ENCODE measurements at regions not wholly inside any gene's neighbourhood (a gene's known extent, or its start where the extent isn't known, plus 50 kb on each side); places are given as distances from the start of the nearest gene placed in this dataset.

DNA sequence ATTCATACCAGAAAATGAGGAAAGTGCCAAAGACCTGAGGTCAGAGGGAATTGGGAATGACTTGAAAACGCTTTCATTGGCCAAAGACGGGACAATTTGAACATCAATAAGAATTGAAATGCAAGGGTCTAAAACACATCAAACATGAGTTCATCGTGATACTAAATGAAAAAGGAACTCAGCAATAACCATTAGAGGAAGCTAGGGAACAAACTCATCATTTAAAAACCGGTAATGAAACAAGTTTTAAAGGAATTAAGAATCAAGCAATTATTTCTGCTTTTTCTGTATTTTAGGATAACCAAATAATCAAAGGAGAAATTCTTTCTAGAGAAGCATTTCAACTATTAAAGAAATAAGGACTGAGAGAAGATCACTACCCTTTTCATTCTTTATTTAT lies 303.1 kb downstream of the ARHGAP12 start:
- Histone ChIP-seq H3K4me3 (ENCODE audit: control insufficient read depth in 1 of 2, extremely low read depth in 1 of 2, low read length in 1 of 2) (no peak overlapping the region), H3K27me3 (replicated peaks in 1 of 2; ENCODE audit: control insufficient read depth in 2 of 2, extremely low read depth in 1 of 2, insufficient read depth in 2 of 2, low read length in 1 of 2) (no peaks in the 10 kb centered on the region), H3K9me3 (peaks cover 5% of the 10 kb centered on the region), H3K27ac (ENCODE audit: low read length) (no peak overlapping the region), H3K36me3 (ENCODE audit: control insufficient read depth in 2 of 2, extremely low read depth in 1 of 2, insufficient read depth in 1 of 2, low read length in 1 of 2) (no peaks in the 10 kb centered on the region), H3K4me1 (ENCODE audit: control insufficient read depth in 1 of 2, extremely low read depth in 1 of 2, insufficient read depth in 2 of 2, low read length in 2 of 2) (no peaks in the 10 kb centered on the region)
- WGBS (ENCODE audit: insufficient coverage), result 89% methylated on average over 3 of the region's 4 CpGs
- DNase-seq, result no peak
- Mint-ChIP-seq H3K27ac (no peak overlapping the region), H3K4me3 (no peak overlapping the region), H3K9me3 (peaks cover 8 to 25% (median 11%) of the 10 kb centered on the region in 3 donors), H3K4me1 (no peaks in the 10 kb centered on the region), H3K36me3 (no peaks in the 10 kb centered on the region), H3K27me3 (peaks cover 0 to 4% of the 10 kb centered on the region in 2 donors)
- ATAC-seq (replicated peaks in 1 of 4), result no peak
- ChIA-PET POLR2A (no interaction called here), CTCF (no interaction called here)

DNA sequence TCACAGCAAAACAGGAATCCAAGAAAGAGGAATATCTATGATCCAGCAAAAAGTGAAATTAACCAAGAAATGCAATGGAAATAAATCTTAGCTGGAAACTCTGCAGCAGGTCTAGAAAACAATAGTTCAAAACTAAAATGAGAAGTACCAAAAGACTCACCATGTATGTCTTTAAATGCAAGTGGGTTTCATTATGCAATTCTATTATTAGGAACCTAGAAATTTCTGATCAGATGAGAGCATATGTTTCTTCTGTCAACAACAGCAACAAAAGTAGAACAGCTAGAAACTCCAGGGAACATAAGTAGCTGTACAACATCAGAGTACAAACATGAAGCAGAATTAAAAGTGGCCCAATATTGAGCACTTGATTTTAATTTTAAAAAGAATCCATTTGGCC lies 304.0 kb downstream of the ARHGAP12 start:
- no peak for DNase-seq
- Histone ChIP-seq H3K9me3 (peaks cover 5% of the 10 kb centered on the region), H3K36me3 (ENCODE audit: control insufficient read depth in 2 of 2, extremely low read depth in 1 of 2, insufficient read depth in 1 of 2, low read length in 1 of 2) (no peaks in the 10 kb centered on the region), H3K27me3 (replicated peaks in 1 of 2; ENCODE audit: control insufficient read depth in 2 of 2, extremely low read depth in 1 of 2, insufficient read depth in 2 of 2, low read length in 1 of 2) (peaks cover 0 to 6% of the 10 kb centered on the region in 2 experiments), H3K4me1 (ENCODE audit: control insufficient read depth in 1 of 2, extremely low read depth in 1 of 2, insufficient read depth in 2 of 2, low read length in 2 of 2) (no peaks in the 10 kb centered on the region), H3K27ac (ENCODE audit: low read length) (no peak overlapping the region), H3K4me3 (ENCODE audit: control insufficient read depth in 1 of 2, extremely low read depth in 1 of 2, low read length in 1 of 2) (no peak overlapping the region)
- Mint-ChIP-seq H3K4me1 (no peaks in the 10 kb centered on the region), H3K4me3 (no peak overlapping the region), H3K9me3 (peaks cover 8 to 25% (median 11%) of the 10 kb centered on the region in 3 donors), H3K27ac (no peak overlapping the region), H3K36me3 (no peaks in the 10 kb centered on the region), H3K27me3 (peaks cover 0 to 6% of the 10 kb centered on the region in 2 donors)
- ChIA-PET POLR2A (no interaction called here), CTCF (no interaction called here)
- no peak for ATAC-seq (replicated peaks in 1 of 4)

DNA sequence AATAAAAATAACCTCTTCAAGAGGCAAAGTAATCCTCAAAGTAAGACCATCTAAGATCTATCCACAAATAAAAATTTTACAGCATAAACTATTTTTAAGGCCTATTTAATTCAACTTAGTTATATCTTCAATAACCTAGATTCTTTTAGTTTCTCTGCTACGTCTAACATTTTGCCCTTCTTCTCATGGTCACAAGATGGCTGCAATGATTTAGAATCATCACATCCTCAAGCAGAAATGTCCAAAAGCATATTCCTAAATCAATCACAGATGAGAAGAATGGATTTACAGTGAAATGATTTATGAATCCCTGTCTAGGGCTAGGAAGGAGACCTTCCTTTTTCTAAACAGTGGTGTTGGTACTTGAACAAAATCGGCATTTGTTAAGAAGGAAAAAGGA lies 304.7 kb downstream of the ARHGAP12 start:
- Mint-ChIP-seq H3K4me3 (no peak overlapping the region), H3K36me3 (no peaks in the 10 kb centered on the region), H3K27me3 (peaks cover 0 to 5% of the 10 kb centered on the region in 2 donors), H3K9me3 (peaks cover 8 to 25% (median 11%) of the 10 kb centered on the region in 3 donors), H3K4me1 (no peaks in the 10 kb centered on the region), H3K27ac (no peak overlapping the region)
- no peak for ATAC-seq (replicated peaks in 1 of 4)
- no peak overlapping the region for H3K27ac ChIP-seq (ENCODE audit: low read length)
- ChIA-PET CTCF (no interaction called here), POLR2A (no interaction called here)
- H3K4me1 ChIP-seq (ENCODE audit: control insufficient read depth in 1 of 2, extremely low read depth in 1 of 2, insufficient read depth in 2 of 2, low read length in 2 of 2), result no peaks in the 10 kb centered on the region
- no CpG with 5 or more reads among the region's 2 CpGs for WGBS (ENCODE audit: insufficient coverage)
- peaks cover 5% of the 10 kb centered on the region for H3K9me3 ChIP-seq
- H3K27me3 ChIP-seq (replicated peaks in 1 of 2; ENCODE audit: control insufficient read depth in 2 of 2, extremely low read depth in 1 of 2, insufficient read depth in 2 of 2, low read length in 1 of 2), result peaks cover 0 to 8% of the 10 kb centered on the region in 2 experiments
- H3K36me3 ChIP-seq (ENCODE audit: control insufficient read depth in 2 of 2, extremely low read depth in 1 of 2, insufficient read depth in 1 of 2, low read length in 1 of 2), result no peaks in the 10 kb centered on the region
- DNase-seq, result no peak
- H3K4me3 ChIP-seq (ENCODE audit: control insufficient read depth in 1 of 2, extremely low read depth in 1 of 2, low read length in 1 of 2), result no peak overlapping the region

DNA sequence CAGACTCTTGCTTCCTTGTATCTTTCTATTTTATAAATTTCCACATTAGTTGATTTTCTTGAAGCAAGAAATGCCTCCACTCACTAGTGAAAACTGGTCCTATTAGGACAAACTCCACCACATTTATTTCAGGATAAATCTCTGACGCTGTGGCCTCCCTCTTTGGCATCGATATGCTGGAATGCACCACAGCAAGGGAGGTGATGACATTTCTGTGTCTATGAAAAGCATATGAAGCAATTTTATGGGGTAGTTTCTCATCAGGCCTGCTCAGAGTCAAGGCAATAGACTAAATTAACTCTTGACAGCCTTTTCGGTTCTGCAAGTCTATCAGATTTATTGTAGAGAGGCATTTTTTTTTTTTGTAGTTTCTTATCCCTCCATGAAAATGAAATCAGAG lies 304.4 kb downstream of the ZEB1 start:
- Mint-ChIP-seq H3K27me3 (peaks cover 0 to 4% of the 10 kb centered on the region in 2 donors), H3K36me3 (no peaks in the 10 kb centered on the region), H3K4me3 (no peak overlapping the region), H3K9me3 (peaks cover 8 to 25% (median 11%) of the 10 kb centered on the region in 3 donors), H3K4me1 (no peaks in the 10 kb centered on the region), H3K27ac (no peak overlapping the region)
- WGBS (ENCODE audit: insufficient coverage), result no CpG with 5 or more reads among the region's 3 CpGs
- H3K36me3 ChIP-seq (ENCODE audit: control insufficient read depth in 2 of 2, extremely low read depth in 1 of 2, insufficient read depth in 1 of 2, low read length in 1 of 2), result no peaks in the 10 kb centered on the region
- no peak for DNase-seq
- peaks cover 5% of the 10 kb centered on the region for H3K9me3 ChIP-seq
- ChIA-PET CTCF (no interaction called here), POLR2A (no interaction called here)
- H3K4me1 ChIP-seq (ENCODE audit: control insufficient read depth in 1 of 2, extremely low read depth in 1 of 2, insufficient read depth in 2 of 2, low read length in 2 of 2), result no peaks in the 10 kb centered on the region
- no peak overlapping the region for H3K27ac ChIP-seq (ENCODE audit: low read length)
- no peak for ATAC-seq (replicated peaks in 1 of 4)
- peaks cover 0 to 13% of the 10 kb centered on the region in 2 experiments for H3K27me3 ChIP-seq (replicated peaks in 1 of 2; ENCODE audit: control insufficient read depth in 2 of 2, extremely low read depth in 1 of 2, insufficient read depth in 2 of 2, low read length in 1 of 2)
- H3K4me3 ChIP-seq (ENCODE audit: control insufficient read depth in 1 of 2, extremely low read depth in 1 of 2, low read length in 1 of 2), result no peak overlapping the region

DNA sequence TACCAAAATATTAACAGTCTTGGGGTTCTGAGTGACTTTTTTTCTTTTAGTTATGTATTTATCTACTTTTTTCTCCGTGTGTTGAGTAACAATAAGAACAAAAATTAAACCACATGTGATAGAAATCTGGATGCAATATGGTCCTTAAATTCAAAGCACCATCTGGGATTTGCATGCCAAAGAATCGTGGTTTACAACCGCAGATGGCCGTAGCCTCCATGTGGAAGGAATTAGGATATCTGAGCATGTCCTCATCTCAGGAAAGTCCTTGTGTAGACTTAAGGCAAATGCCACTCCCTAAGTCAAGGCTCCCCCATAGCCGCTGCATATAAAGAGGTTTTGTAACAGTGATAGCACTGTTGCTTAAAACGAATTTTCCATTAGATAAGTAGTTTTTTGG lies 304.0 kb downstream of the ZEB1 start:
- Histone ChIP-seq H3K4me1 (ENCODE audit: control insufficient read depth in 1 of 2, extremely low read depth in 1 of 2, insufficient read depth in 2 of 2, low read length in 2 of 2) (no peaks in the 10 kb centered on the region), H3K36me3 (ENCODE audit: control insufficient read depth in 2 of 2, extremely low read depth in 1 of 2, insufficient read depth in 1 of 2, low read length in 1 of 2) (no peaks in the 10 kb centered on the region), H3K27me3 (replicated peaks in 1 of 2; ENCODE audit: control insufficient read depth in 2 of 2, extremely low read depth in 1 of 2, insufficient read depth in 2 of 2, low read length in 1 of 2) (peaks cover 0 to 18% of the 10 kb centered on the region in 2 experiments), H3K27ac (ENCODE audit: low read length) (no peak overlapping the region), H3K9me3 (peaks cover 5% of the 10 kb centered on the region), H3K4me3 (ENCODE audit: control insufficient read depth in 1 of 2, extremely low read depth in 1 of 2, low read length in 1 of 2) (no peak overlapping the region)
- no peaks in the 10 kb centered on the region for H3K4me1 Mint-ChIP-seq
- ChIA-PET CTCF (no interaction called here), POLR2A (no interaction called here)
- ATAC-seq (replicated peaks in 1 of 4) (no peak), DNase-seq (no peak)
- H3K27ac Mint-ChIP-seq, result no peak overlapping the region
- H3K9me3 Mint-ChIP-seq, result peaks cover 8 to 25% (median 11%) of the 10 kb centered on the region in 3 donors
- 51% methylated on average over 3 of the region's 6 CpGs for WGBS (ENCODE audit: insufficient coverage)
- no peak overlapping the region for H3K4me3 Mint-ChIP-seq
- no peaks in the 10 kb centered on the region for H3K36me3 Mint-ChIP-seq
- peaks cover 3 to 5% of the 10 kb centered on the region in 2 donors for H3K27me3 Mint-ChIP-seq

DNA sequence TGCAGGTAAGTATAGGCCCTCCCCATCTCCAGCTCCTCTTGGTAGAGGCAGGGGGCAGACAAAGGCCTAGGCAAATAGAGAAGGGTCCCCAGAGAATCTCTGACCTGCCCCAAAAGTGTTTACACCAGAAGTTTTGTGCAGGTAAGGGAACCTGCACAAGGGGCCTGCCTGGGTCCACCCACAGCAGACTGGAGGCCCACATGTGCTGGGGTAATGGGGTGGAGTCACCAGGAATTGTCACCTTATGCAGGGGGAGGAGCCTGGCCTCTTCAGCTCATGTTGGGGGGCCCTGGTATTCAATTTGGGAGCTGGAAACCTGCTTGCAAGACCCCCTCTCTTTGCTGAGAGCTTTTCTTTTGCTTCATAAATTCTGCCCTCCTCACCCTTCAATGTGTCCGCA lies 302.7 kb downstream of the ZEB1 start:
- Mint-ChIP-seq H3K36me3 (no peaks in the 10 kb centered on the region), H3K9me3 (peaks cover 8 to 24% (median 11%) of the 10 kb centered on the region in 3 donors), H3K27me3 (peaks cover 4 to 6% of the 10 kb centered on the region in 2 donors), H3K27ac (no peak overlapping the region), H3K4me3 (no peak overlapping the region), H3K4me1 (no peaks in the 10 kb centered on the region)
- 100% methylated on average over 1 of the region's 1 CpG for WGBS (ENCODE audit: insufficient coverage)
- H3K9me3 ChIP-seq, result peaks cover 5% of the 10 kb centered on the region
- DNase-seq, result no peak
- no peaks in the 10 kb centered on the region for H3K4me1 ChIP-seq (ENCODE audit: control insufficient read depth in 1 of 2, extremely low read depth in 1 of 2, insufficient read depth in 2 of 2, low read length in 2 of 2)
- no peak overlapping the region for H3K27ac ChIP-seq (ENCODE audit: low read length)
- H3K27me3 ChIP-seq (replicated peaks in 1 of 2; ENCODE audit: control insufficient read depth in 2 of 2, extremely low read depth in 1 of 2, insufficient read depth in 2 of 2, low read length in 1 of 2), result peaks cover 0 to 19% of the 10 kb centered on the region in 2 experiments
- H3K36me3 ChIP-seq (ENCODE audit: control insufficient read depth in 2 of 2, extremely low read depth in 1 of 2, insufficient read depth in 1 of 2, low read length in 1 of 2), result no peaks in the 10 kb centered on the region
- POLR2A ChIA-PET, result no interaction called here
- ATAC-seq (replicated peaks in 1 of 4), result no peak
- no peak overlapping the region for H3K4me3 ChIP-seq (ENCODE audit: control insufficient read depth in 1 of 2, extremely low read depth in 1 of 2, low read length in 1 of 2)
- CTCF ChIA-PET, result no interaction called here
